ENCODE measurements at regions not wholly inside any gene's neighbourhood (a gene's known extent, or its start where the extent isn't known, plus 50 kb on each side); places are given as distances from the start of the nearest gene placed in this dataset.

GRCh38 chr5:44511596-44511995 is 122.4 kb upstream of the FGF10 start:
- H3K9me2 ChIP-seq (replicated peaks; ENCODE audit: control insufficient read depth, low read length), result no peaks in the 10 kb centered on the region
- no peak for TF ChIP-seq CTCF (IDR thresholded peaks at IDR 0.05; ENCODE audit: low read depth, low read length, poor library complexity, severe bottlenecking)
- TF ChIP-seq EZH2phosphoT487 (IDR thresholded peaks at IDR 0.05; ENCODE audit: borderline replicate concordance, low read length), result no peak
- H3K4me2 ChIP-seq (ENCODE audit: low read length), result no peak overlapping the region
- H3K27me3 ChIP-seq (ENCODE audit: control insufficient read depth, low read length), result no peaks in the 10 kb centered on the region
- H3K27ac ChIP-seq (ENCODE audit: low read depth, low read length), result no peak overlapping the region
- no peaks in the 10 kb centered on the region for H3K4me1 ChIP-seq (ENCODE audit: control insufficient read depth, low read length)
- H3K36me3 ChIP-seq (ENCODE audit: control insufficient read depth, low read length), result no peaks in the 10 kb centered on the region
- H3K79me2 ChIP-seq (ENCODE audit: control insufficient read depth, low read length), result no peaks in the 10 kb centered on the region
- no peaks in the 10 kb centered on the region for H3K9me3 ChIP-seq (ENCODE audit: control insufficient read depth, insufficient read depth, low read length)
- H3K4me3 ChIP-seq (ENCODE audit: low read length), result no peak overlapping the region
- H4K20me1 ChIP-seq (ENCODE audit: control insufficient read depth, insufficient read depth, low read depth, low read length), result no peaks in the 10 kb centered on the region
- no peaks in the 10 kb centered on the region for H3F3A ChIP-seq (ENCODE audit: control insufficient read depth, insufficient read depth)

GRCh38 chr5:44506561-44506960 is 117.3 kb upstream of the FGF10 start:
- TF ChIP-seq EZH2phosphoT487 (IDR thresholded peaks at IDR 0.05; ENCODE audit: borderline replicate concordance, low read length) (no peak), CTCF (IDR thresholded peaks at IDR 0.05; ENCODE audit: low read depth, low read length, poor library complexity, severe bottlenecking) (no peak)
- Histone ChIP-seq H3K36me3 (ENCODE audit: control insufficient read depth, low read length) (no peaks in the 10 kb centered on the region), H3K9me2 (replicated peaks; ENCODE audit: control insufficient read depth, low read length) (no peaks in the 10 kb centered on the region), H3K27ac (ENCODE audit: low read depth, low read length) (no peak overlapping the region), H3K79me2 (ENCODE audit: control insufficient read depth, low read length) (no peaks in the 10 kb centered on the region), H4K20me1 (ENCODE audit: control insufficient read depth, insufficient read depth, low read depth, low read length) (no peaks in the 10 kb centered on the region), H3K4me1 (ENCODE audit: control insufficient read depth, low read length) (no peaks in the 10 kb centered on the region), H3K4me3 (ENCODE audit: low read length) (no peak overlapping the region), H3K27me3 (ENCODE audit: control insufficient read depth, low read length) (no peaks in the 10 kb centered on the region), H3K9me3 (ENCODE audit: control insufficient read depth, insufficient read depth, low read length) (no peaks in the 10 kb centered on the region), H3K4me2 (ENCODE audit: low read length) (no peak overlapping the region), H3F3A (ENCODE audit: control insufficient read depth, insufficient read depth) (no peaks in the 10 kb centered on the region)

GRCh38 chr5:44499381-44499780 is 110.2 kb upstream of the FGF10 start:
- TF ChIP-seq CTCF (IDR thresholded peaks at IDR 0.05; ENCODE audit: low read depth, low read length, poor library complexity, severe bottlenecking) (no peak), EZH2phosphoT487 (IDR thresholded peaks at IDR 0.05; ENCODE audit: borderline replicate concordance, low read length) (no peak)

GRCh38 chr5:44497606-44498005 is 108.4 kb upstream of the FGF10 start:
- Histone ChIP-seq H3K79me2 (ENCODE audit: control insufficient read depth, low read length) (no peaks in the 10 kb centered on the region), H3K4me2 (ENCODE audit: low read length) (no peak overlapping the region), H3K36me3 (ENCODE audit: control insufficient read depth, low read length) (no peaks in the 10 kb centered on the region), H3K9me3 (ENCODE audit: control insufficient read depth, insufficient read depth, low read length) (no peaks in the 10 kb centered on the region), H3K27ac (ENCODE audit: low read depth, low read length) (no peak overlapping the region), H3K27me3 (ENCODE audit: control insufficient read depth, low read length) (no peaks in the 10 kb centered on the region), H3K4me3 (ENCODE audit: low read length) (no peak overlapping the region), H4K20me1 (ENCODE audit: control insufficient read depth, insufficient read depth, low read depth, low read length) (no peaks in the 10 kb centered on the region), H3F3A (ENCODE audit: control insufficient read depth, insufficient read depth) (no peaks in the 10 kb centered on the region), H3K9me2 (replicated peaks; ENCODE audit: control insufficient read depth, low read length) (no peaks in the 10 kb centered on the region), H3K4me1 (ENCODE audit: control insufficient read depth, low read length) (no peaks in the 10 kb centered on the region)
- no peak for TF ChIP-seq EZH2phosphoT487 (IDR thresholded peaks at IDR 0.05; ENCODE audit: borderline replicate concordance, low read length)
- no peak for TF ChIP-seq CTCF (IDR thresholded peaks at IDR 0.05; ENCODE audit: low read depth, low read length, poor library complexity, severe bottlenecking)

More at GRCh38 chr5:44499381-44499780, 110.2 kb upstream of the FGF10 start:
- H3K4me2 ChIP-seq (ENCODE audit: low read length), result no peak overlapping the region
- H4K20me1 ChIP-seq (ENCODE audit: control insufficient read depth, insufficient read depth, low read depth, low read length), result no peaks in the 10 kb centered on the region
- H3K9me2 ChIP-seq (replicated peaks; ENCODE audit: control insufficient read depth, low read length), result no peaks in the 10 kb centered on the region
- H3K4me1 ChIP-seq (ENCODE audit: control insufficient read depth, low read length), result no peaks in the 10 kb centered on the region
- no peak overlapping the region for H3K27ac ChIP-seq (ENCODE audit: low read depth, low read length)
- no peak overlapping the region for H3K4me3 ChIP-seq (ENCODE audit: low read length)
- H3K79me2 ChIP-seq (ENCODE audit: control insufficient read depth, low read length), result no peaks in the 10 kb centered on the region
- H3F3A ChIP-seq (ENCODE audit: control insufficient read depth, insufficient read depth), result no peaks in the 10 kb centered on the region
- no peaks in the 10 kb centered on the region for H3K27me3 ChIP-seq (ENCODE audit: control insufficient read depth, low read length)
- H3K36me3 ChIP-seq (ENCODE audit: control insufficient read depth, low read length), result no peaks in the 10 kb centered on the region
- H3K9me3 ChIP-seq (ENCODE audit: control insufficient read depth, insufficient read depth, low read length), result no peaks in the 10 kb centered on the region

Measured in DOHH2 (cell line).